ENCODE measurements at regions not wholly inside any gene's neighbourhood (a gene's known extent, or its start where the extent isn't known, plus 50 kb on each side); places are given as distances from the start of the nearest gene placed in this dataset.

DNA sequence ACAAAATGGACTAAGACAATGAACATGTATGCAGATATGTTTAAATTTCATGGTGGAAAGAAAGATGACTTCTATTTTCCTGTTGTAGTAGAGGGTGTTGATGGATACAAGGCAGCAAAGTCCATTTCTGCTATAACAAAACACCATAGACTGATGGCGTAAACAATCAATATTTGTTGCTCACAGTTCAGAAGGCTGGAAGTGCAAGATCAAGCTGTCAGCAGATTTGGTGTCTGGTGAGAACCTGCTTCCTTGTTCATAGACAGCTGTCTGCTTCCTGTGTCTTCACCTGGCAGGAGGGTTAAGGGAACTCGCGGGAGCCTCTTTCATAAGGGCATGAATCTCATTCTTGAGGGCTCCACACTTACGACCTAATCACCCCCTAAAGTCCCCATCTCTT lies 83.0 kb upstream of the ELOVL5 start:
- TF ChIP-seq, protein P1, sequence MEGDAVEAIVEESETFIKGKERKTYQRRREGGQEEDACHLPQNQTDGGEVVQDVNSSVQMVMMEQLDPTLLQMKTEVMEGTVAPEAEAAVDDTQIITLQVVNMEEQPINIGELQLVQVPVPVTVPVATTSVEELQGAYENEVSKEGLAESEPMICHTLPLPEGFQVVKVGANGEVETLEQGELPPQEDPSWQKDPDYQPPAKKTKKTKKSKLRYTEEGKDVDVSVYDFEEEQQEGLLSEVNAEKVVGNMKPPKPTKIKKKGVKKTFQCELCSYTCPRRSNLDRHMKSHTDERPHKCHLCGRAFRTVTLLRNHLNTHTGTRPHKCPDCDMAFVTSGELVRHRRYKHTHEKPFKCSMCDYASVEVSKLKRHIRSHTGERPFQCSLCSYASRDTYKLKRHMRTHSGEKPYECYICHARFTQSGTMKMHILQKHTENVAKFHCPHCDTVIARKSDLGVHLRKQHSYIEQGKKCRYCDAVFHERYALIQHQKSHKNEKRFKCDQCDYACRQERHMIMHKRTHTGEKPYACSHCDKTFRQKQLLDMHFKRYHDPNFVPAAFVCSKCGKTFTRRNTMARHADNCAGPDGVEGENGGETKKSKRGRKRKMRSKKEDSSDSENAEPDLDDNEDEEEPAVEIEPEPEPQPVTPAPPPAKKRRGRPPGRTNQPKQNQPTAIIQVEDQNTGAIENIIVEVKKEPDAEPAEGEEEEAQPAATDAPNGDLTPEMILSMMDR (IDR thresholded peaks at IDR 0.05; ENCODE audit: low read depth, low read length), result no peak
- no peaks in the 10 kb centered on the region for H3K27me3 ChIP-seq
- no peak overlapping the region for H3K27ac ChIP-seq

DNA sequence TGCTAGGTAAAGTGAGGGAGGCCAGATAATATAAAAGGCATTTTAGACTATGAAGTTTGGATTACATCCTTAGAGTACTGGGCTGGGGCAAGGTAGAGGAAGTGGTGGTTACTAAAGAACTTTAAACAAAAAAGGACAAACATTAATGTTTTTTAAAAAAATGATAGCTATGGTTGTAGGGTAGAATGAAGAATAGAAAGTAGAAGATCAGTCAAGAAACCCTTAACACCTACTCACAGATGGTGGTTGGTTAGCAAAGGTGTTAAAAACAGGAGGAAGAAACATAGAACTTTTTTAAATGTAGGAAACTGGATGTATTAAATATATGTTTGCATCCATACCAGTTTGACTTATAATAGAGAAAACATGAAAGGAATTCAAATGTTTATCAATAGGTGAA lies 80.7 kb upstream of the ELOVL5 start:
- Histone ChIP-seq H3K27ac (no peak overlapping the region), H3K9me3 (ENCODE audit: low read depth) (no peaks in the 10 kb centered on the region)
- TF ChIP-seq, protein P1 (IDR thresholded peaks at IDR 0.05; ENCODE audit: low read depth, low read length), result no peak

More for the DNA sequence above, 83.0 kb upstream of the ELOVL5 start:
- H3K9me3 ChIP-seq (ENCODE audit: low read depth), result no peaks in the 10 kb centered on the region
- peaks cover 4% of the 10 kb centered on the region for H3K4me1 ChIP-seq (ENCODE audit: low read depth)
- DNase-seq (ENCODE audit: low read depth in 1 of 2, low spot score in 1 of 2), result no peak
- no peaks in the 10 kb centered on the region for H3K36me3 ChIP-seq
- H3K4me3 ChIP-seq, result no peak overlapping the region

DNA sequence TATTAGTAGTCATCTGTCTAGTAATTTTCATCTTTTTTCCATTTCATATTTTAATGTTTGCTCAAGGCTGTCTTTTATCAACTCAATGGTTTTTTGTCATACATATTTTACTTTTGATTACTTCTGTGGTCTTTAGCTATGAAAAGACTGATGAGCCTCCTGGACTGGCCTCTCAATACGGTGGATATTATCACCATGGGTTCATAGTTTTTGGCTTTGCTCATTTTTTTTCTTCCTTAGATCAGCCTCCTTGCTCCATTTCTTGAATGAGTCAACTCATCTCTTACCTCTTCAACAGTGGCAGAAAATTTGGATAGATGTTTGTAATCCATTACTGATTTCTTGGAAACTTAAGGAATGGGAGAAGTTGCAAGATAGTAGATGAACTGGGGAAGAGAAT lies 80.1 kb upstream of the ELOVL5 start:
- no peaks in the 10 kb centered on the region for H3K36me3 ChIP-seq
- no peak for DNase-seq (ENCODE audit: low read depth in 1 of 2, low spot score in 1 of 2)
- no peaks in the 10 kb centered on the region for H3K9me3 ChIP-seq (ENCODE audit: low read depth)
- H3K4me3 ChIP-seq, result no peak overlapping the region
- TF ChIP-seq, protein P1 (IDR thresholded peaks at IDR 0.05; ENCODE audit: low read depth, low read length), result no peak
- H3K4me1 ChIP-seq (ENCODE audit: low read depth), result no peaks in the 10 kb centered on the region
- H3K27me3 ChIP-seq, result no peaks in the 10 kb centered on the region
- no peak overlapping the region for H3K27ac ChIP-seq

More for the DNA sequence above, 80.7 kb upstream of the ELOVL5 start:
- H3K36me3 ChIP-seq, result no peaks in the 10 kb centered on the region
- DNase-seq (ENCODE audit: low read depth in 1 of 2, low spot score in 1 of 2), result no peak
- H3K27me3 ChIP-seq, result no peaks in the 10 kb centered on the region
- H3K4me1 ChIP-seq (ENCODE audit: low read depth), result no peaks in the 10 kb centered on the region
- H3K4me3 ChIP-seq, result no peak overlapping the region

DNA sequence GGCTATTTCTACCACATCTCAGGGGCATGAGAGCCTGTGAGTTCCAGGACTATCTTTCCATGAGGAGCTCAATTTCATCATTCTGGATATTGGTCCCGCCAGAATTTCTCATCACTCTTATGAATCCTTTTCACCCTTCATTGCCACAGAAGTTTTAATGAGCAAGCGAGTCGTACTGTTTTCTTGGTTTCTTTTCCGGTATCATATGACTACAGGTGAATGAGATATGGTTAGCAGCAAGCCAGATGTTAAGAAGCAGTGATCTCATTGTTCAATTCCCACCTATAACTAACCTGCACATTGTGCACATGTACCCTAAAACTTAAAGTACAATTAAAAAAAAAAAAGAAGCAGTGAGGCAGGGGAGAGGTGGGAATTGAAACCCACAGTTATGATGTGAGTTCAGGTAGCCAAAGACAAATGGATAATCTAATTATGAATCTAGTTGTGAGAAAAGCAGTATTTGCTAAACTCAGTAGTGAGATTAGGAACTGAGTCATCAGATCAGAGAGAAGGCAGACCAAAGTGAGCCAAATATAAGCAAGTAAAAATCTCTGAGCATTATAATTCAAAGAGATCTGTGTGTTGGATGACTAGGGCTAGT lies 78.0 kb upstream of the ELOVL5 start:
- Histone ChIP-seq H3K4me1 (ENCODE audit: low read depth) (no peaks in the 10 kb centered on the region), H3K36me3 (no peaks in the 10 kb centered on the region), H3K27me3 (no peaks in the 10 kb centered on the region), H3K27ac (no peak overlapping the region), H3K4me3 (no peak overlapping the region), H3K9me3 (ENCODE audit: low read depth) (no peaks in the 10 kb centered on the region)
- no peak for DNase-seq (ENCODE audit: low read depth in 1 of 2, low spot score in 1 of 2)
- TF ChIP-seq, protein P1 (IDR thresholded peaks at IDR 0.05; ENCODE audit: low read depth, low read length), result no peak

DNA sequence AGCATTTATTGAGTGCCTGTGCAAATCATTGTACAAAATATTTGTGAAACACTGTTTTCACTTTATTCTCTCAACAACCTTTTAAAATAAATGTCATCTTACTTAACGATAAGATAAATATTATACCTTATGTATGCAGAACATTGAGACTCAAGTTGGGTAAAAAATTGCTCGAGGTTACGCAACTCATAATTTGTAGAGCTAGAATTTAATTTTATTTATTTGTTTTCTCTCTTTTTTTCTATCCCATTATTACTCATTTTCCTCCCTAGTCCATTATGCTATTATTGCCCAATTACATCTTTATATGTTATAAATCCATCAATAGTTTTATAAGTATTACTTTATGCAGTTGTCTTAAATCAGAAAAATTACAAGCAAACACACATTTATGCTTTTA lies 77.4 kb upstream of the ELOVL5 start:
- Histone ChIP-seq H3K27ac (no peak overlapping the region), H3K27me3 (no peaks in the 10 kb centered on the region), H3K4me1 (ENCODE audit: low read depth) (no peaks in the 10 kb centered on the region), H3K4me3 (no peak overlapping the region), H3K36me3 (no peaks in the 10 kb centered on the region), H3K9me3 (ENCODE audit: low read depth) (no peaks in the 10 kb centered on the region)
- TF ChIP-seq, protein P1 (IDR thresholded peaks at IDR 0.05; ENCODE audit: low read depth, low read length), result no peak
- no peak for DNase-seq (ENCODE audit: low read depth in 1 of 2, low spot score in 1 of 2)

Data from cardiac muscle cell (in vitro differentiated cells and primary cell).